Fibroblast of pulmonary artery (primary cell): ENCODE measurements at regions not wholly inside any gene's neighbourhood (a gene's known extent, or its start where the extent isn't known, plus 50 kb on each side); places are given as distances from the start of the nearest gene placed in this dataset.
"Not testable (repeated sequence)": the region's sequence is repeated elsewhere in the genome, so short reads cannot be mapped to it uniquely, and the experiment has no call there.

ENCODE experiments used
- DNase-seq: peaks from one replicate; pipeline ENCODE4 v3.0.0-alpha.2; 2010; ENCODE audit warnings: low read depth
- H3K4me3 ChIP-seq: replicated peaks from 2 replicates; pipeline ENCODE4 v1.5.1; 2011; ENCODE audit warnings: low read depth, mild to moderate bottlenecking, control low read depth, low read length, moderate library complexity
- CTCF ChIP-seq: IDR thresholded peaks from 2 replicates; pipeline ENCODE4 v1.5.1; 2011; ENCODE audit warnings: mild to moderate bottlenecking, control low read depth, low read length, inconsistent platforms; ENCODE audit errors: missing control alignments

- DNase-seq = no peak
- no peak for TF ChIP-seq CTCF
Observed at GRCh38 chr6:2579804-2580570, 170.7 kb downstream of the MYLK4 start.

GRCh38 chr6:2579241-2579761, 171.4 kb downstream of the MYLK4 start:
- DNase-seq = peak; percentile 57
- no peak overlapping the region for H3K4me3 ChIP-seq
- no peak for TF ChIP-seq CTCF

More at GRCh38 chr6:2579804-2580570, 170.7 kb downstream of the MYLK4 start:
- no peak overlapping the region for H3K4me3 ChIP-seq

- no peak for TF ChIP-seq CTCF
- H3K4me3 ChIP-seq = no peak overlapping the region
- DNase-seq = peak; percentile 61
Observed at GRCh38 chr6:2578767-2579166, 172.0 kb downstream of the MYLK4 start.

GRCh38 chr6:2576499-2576898, 174.2 kb downstream of the MYLK4 start:
- no peak for TF ChIP-seq CTCF

GRCh38 chr6:2575236-2575635, 175.5 kb downstream of the MYLK4 start:
- DNase-seq = no peak
- H3K4me3 ChIP-seq = no peak overlapping the region
- TF ChIP-seq CTCF = no peak

More at GRCh38 chr6:2576499-2576898, 174.2 kb downstream of the MYLK4 start:
- H3K4me3 ChIP-seq = no peak overlapping the region
- peak; percentile 21 for DNase-seq

- H3K4me3 ChIP-seq, DNase-seq: not testable (repeated sequence)
Observed at GRCh38 chr6:2569420-2569819, 181.3 kb downstream of the MYLK4 start.

- H3K4me3 ChIP-seq = no peak overlapping the region
- DNase-seq = no peak
- no peak for TF ChIP-seq CTCF
Observed at GRCh38 chr6:2566048-2566447, 184.7 kb downstream of the MYLK4 start.
